Right lobe of liver (tissue), 4 donors: ENCODE measurements at regions not wholly inside any gene's neighbourhood (a gene's known extent, or its start where the extent isn't known, plus 50 kb on each side); places are given as distances from the start of the nearest gene placed in this dataset.

ENCODE experiments used
- CTCF ChIP-seq, 4 donors: fragments of 200-600 bp in 3 of 4; fragments of 450-650 bp in 1 of 4; IDR thresholded peaks; one replicate each; pipeline versions ENCODE4 v1.5.1 to v1.8.0; 2016 to 2022; ENCODE audit warnings: antibody characterized with exemption in 4 of 4, mild to moderate bottlenecking in 2 of 4
- POLR2A ChIP-seq: fragments of 450-650 bp; IDR thresholded peaks from one replicate; pipeline ENCODE4 v1.6.1; 2017; ENCODE audit warnings: antibody characterized with exemption, mild to moderate bottlenecking
- donor health status: DM: no; HTN: no; CAD: no.
- donor health status: DM: no; HTN: no; CAD: no.
- donor health status: DM: no; HTN: yes; CAD: no.

- TF ChIP-seq CTCF (IDR thresholded peaks at IDR 0.05): no peak
- TF ChIP-seq POLR2A: no peak
Observed at GRCh38 chr12:47015381-47015780, 64.0 kb upstream of the PCED1B start.
